ENCODE measurements at regions not wholly inside any gene's neighbourhood (a gene's known extent, or its start where the extent isn't known, plus 50 kb on each side); places are given as distances from the start of the nearest gene placed in this dataset.
A peak's percentile ranks its signal among the peaks of the same experiment; 100 is the strongest.

DNA sequence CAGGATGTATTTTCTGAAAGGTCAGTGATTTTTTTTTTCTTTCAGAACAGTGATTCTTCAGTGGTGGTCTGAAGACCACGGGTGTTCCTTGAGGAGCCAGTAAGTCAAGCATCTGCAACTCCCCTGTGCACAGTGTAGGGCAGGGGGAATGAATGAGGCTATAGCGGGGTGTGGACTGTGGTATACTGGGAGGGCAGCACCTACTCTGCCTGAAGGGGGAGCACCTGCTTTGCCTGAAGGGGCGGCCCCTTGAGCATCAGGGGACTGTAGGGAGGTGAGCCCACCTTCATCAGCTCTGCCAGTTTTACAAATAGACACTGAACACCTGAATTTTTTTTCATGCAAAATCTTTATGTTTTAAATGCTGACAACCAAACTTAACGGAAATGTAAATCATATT is 77.5 kb upstream of the RIPOR2 start:
- DNase-seq (ENCODE audit: low spot score) = peak; percentile 38

DNA sequence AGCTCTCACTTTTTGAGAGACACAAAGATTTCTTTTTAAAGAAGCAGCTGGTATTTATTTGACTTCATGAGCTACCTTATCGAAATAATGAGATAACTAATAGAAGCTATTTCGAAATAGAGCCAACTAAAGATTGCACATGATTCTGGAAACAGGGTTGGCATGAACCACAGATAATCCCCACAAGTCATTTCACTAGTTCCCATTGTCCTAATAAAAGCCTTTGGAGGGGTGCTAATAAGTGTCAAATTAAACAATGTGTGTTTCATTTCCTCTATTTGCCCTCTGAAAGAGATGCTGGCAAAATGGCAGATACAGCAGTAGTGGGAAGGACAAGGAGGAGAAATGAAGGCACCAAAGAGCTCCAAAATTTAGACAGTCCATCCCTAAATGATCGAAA is 78.6 kb upstream of the RIPOR2 start:
- DNase-seq (ENCODE audit: low spot score) = no peak

DNA sequence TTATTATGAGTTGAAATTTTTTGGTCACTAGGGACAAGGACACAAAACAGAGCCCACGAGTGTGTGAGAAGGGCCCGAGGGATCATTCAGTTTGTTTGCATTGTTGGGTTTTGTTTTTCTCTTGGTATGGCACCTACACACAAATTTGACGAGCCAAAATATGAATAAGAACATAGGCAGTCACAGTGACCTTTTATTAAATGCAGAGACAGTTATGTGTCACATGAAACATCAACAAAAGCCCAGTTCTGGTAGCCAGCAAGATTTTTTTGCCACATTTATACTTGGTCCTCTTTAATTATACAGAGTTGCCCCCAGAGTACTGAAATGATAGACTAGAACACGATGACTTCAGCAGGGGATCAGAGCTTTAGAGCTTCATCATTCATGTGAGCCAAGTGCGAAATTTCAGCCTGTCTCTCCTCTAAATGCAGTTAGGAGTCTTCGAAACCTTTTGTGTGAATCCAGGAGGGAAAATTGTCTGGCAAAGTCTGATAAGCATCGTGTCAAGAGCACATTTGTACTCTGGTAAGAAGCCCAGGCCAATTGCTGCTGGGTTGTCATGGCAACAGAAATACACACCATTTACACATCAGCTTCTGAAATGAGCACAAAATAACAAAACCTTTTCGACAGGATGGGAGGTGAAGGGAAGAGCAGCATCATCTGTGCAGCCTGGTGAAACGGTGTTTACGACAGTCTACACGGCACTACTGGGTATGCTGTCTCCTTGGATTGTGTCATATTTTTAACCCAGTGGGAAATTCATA is 79.2 kb upstream of the RIPOR2 start:
- DNase-seq (ENCODE audit: low spot score) = no peak

DNA sequence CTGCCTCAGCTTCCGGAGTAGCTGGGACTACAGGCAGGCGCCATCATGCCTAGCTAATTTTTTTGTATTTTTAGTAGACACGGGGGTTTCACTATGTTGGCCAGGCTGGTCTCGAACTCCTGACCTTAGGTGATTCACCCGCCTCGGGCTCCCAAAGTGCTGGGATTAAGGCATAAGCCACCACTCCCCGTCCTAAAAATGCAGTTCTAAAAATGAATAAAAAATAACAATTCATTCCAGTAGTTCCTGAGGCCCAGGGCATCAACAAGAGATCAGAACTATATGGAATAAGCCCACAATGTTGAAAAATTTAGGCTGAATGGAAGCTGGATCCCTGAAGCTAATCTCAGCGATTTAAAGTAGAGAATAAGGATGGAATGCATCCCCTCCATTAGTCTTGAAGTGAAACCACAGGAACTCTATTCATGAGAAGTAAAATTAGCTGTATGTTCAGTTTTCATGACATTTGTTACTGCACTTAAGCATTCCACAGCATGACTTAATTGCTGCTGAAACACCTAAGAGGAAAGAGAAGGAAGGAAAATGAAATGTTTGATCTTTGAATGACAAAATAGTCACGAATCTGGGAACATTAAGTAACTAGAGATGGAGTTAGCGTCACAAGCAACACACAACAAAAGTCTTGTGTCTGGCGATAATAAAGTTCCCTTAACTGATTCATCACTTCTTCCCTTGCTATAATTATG is 80.4 kb upstream of the RIPOR2 start:
- no peak for DNase-seq (ENCODE audit: low spot score)

DNA sequence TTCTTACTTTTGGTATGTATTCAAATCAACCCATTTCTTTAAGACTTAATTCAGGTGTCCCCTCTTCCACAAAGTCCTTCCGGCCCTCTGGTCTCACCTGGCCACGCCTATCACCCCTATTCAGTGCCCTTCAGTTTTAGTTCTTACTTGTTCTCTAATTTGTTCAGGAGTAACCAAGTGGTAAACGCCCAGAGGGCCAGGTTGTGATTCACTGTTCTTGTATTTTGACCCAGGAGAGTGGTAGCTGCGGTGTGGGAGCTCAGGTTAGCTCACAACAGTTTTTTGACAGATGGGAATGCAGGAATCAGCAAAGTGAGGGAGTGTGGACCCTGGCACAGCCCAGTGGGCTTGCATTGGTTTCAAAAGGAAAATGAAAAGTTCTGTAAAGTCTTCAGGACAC is 81.7 kb upstream of the RIPOR2 start:
- no peak for DNase-seq (ENCODE audit: low spot score)

DNA sequence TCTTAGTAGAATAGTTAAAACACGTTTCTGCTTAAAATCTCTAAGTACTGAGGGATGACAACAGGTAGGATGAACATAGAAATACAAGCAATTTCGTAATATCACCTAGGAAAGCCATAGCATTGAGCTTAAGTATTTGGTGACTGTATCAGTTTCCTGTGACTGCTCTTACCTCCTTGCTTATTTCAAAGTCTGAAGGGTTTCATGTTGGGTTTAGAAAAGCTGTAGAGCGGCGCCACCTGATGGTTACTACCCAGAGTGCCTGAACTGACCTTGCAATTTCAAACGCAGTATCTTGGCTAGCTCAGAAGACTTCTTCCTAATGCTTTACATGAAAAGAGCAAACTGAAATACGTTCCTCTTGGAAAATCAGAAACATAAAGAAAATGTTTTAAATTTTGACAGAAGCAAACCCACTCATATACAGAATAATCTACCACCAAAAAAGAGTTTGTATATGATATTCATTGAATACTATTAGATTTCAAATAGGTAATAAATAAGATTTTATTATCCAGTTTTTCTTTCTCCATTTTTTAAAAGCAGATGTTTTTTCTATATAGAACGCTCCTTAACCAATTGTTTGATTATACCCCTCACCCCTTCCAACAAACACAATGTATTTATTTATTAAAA is 82.3 kb upstream of the RIPOR2 start:
- peak; percentile 71 for DNase-seq (ENCODE audit: low spot score)

DNA sequence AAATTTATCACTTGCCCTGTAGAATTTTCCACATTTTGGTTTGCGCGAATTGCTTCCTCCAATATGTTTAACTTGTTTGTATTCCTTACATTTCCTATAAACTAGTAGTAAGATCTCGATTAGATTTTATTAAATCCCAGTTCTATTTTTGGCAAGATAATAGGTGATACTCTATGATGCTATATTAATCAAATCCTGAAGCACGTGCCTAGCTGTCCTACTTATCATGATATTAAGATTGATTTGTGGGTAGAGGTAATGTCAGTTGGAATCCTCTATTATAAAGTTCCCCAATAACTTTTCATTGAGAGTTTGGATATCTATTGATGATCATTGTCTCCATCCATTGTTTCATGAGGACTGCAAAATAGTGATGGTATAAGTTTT is 82.8 kb upstream of the RIPOR2 start:
- no peak for DNase-seq (ENCODE audit: low spot score)

DNA sequence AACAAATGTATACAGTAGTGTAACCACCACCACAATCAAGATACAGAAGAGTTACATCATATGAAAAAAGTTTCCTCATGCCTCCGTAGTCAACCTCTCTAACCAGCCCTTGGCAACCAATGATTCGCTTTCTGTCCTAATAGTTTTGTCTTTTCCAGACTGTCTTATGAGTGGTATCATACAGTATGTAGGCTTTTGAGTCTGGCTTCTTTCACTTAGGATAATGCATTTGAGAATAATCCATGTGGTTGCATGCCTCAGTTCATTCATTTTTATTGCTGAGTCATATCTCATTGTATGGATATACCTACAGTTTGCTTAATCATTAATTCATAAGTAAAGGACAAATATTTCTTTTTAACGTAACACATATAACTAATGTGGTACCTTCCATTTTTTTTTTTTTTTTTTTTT is 86.4 kb upstream of the RIPOR2 start:
- DNase-seq (ENCODE audit: low spot score) = no peak

DNA sequence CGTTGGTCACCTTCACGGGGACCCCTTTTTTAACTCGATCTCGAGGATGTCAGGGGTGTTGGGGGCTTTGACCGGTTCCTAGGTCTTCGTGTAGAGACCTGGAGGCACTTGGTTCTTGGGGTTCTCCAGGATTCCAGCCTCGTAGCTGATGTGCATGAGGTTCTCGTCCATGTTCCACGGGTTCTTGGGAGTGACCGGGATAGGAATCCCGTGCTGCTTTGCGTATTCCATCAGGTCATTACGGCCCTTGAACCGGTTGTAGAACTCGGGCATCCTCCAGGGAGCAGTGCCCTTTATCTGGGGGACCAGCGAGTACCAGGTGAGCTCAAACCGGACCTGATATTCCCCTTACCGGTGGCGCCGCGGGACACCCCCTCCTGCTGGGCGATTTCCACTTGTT is 88.0 kb upstream of the RIPOR2 start:
- no peak for DNase-seq (ENCODE audit: low spot score)

DNA sequence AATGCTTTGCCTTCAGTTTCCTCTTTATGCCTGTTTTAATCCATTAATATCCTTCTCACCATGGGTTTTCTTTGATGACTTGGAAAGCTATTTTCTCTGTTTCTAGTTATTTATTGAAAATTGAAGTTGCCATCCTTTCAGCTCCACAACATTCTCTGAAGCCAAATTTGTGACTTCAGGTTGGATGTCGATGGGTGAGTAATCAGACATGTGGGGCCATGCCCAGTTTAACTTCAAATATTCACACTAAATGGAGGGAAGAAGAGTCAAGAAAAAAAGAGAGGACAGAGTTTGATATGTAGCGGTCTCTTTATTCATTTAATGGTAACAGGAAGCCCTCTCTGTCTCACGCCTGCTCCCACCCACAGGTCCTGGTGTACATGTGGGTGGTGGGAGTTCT is 89.1 kb upstream of the RIPOR2 start:
- no peak for DNase-seq (ENCODE audit: low spot score)

DNA sequence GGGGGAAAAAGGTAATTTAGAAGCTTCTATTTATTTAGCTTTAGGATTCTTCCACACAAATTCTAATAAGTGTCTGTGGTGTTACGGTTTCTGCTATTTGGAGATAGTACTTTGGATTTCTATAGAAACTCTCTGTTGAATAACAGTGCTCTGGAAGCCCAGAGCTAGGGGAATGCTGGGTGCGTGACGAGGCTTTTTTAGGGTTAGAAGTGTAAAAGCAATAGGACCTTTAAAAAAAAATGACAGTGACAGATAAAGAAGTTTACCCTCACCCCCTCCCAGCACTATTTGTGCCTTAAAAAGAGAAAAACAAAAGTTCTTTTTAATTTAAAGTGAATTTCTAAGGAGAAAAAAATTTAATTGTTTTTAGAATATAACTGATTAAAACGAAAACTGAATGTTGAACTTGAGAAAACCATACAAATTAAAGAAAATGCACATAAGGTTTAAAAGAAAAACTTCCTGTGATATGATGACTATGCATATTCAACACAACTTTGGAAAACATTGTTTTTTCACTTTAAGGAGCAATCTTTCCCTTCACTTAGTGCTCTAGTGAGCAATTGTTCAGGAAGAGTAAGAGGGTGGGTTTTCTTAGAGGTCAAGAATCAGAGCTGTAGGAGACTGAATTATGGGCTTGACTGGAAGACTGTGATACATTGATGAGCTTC is 89.6 kb upstream of the RIPOR2 start:
- DNase-seq (ENCODE audit: low spot score) = no peak

DNA sequence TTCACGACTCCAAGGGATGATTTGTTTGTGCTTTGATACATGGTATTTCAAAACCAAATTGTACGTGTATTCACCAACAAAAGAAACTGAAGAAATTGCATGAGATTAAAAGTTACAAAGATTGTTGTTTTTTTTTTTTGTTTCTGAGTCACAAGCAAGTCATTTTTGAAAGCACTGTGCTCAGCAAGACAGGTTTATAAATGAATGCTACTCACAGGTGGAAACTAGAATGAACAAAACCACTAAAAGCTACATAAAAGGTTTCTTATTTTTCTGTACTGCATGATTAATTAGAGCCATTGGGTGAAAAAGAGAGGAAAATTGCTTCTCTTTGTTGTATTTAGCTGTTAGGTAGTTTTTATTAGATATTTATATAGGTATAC is 90.2 kb upstream of the RIPOR2 start:
- no peak for DNase-seq (ENCODE audit: low spot score)

DNA sequence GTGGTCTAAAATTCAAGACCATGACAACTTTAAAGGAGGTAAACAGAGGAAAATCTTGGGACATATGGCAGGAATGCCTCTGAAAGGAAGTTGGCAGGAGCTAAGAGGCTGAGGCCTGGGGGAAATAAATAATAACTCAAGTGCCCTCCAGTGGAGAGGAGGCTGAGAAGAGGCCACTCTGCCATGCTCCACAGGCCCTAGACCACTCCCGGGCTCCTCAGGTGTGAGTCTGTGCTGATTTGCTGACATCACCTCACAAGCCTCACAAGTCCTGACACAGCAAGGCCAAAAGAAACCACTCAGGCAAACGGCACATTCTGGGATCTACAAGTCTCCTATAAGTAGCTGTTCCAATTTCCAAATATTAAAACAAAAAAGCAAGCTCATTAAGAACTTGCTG is 91.0 kb upstream of the RIPOR2 start:
- no peak for DNase-seq (ENCODE audit: low spot score)

DNA sequence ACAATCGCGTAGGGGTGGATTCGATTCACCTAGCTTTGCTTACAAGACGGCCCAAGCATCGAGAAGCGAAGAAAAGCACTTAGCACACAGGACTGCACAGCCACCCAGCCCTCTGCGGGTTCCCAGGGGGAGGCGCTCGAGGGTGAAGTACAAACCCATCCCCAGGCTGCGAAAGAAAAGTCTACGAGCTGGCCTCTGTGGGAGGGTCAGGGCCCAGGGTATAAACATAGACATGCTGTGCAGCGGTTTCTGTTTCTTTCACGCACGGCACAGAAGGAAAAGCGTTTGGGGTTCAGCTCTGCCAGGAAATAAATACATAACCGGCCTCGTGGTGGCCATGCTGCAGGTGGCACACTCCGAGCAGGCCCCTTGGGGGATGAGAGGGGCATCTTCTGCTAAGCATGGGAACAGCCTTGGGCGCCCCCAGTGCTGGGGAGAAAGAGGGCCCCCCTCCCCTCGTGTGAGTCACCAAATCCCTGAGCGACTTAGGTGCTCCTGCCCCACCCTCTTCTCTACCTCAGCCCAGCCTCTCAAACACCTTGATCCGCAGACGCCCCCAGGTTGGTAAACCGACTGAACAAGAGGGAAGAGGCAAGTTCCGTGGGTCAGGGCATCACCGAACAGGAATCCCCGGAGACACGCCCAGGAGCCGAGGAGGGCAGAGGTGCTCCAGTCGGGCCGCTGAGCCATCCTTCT is 91.6 kb upstream of the RIPOR2 start:
- DNase-seq (ENCODE audit: low spot score) = peak; percentile 42

DNA sequence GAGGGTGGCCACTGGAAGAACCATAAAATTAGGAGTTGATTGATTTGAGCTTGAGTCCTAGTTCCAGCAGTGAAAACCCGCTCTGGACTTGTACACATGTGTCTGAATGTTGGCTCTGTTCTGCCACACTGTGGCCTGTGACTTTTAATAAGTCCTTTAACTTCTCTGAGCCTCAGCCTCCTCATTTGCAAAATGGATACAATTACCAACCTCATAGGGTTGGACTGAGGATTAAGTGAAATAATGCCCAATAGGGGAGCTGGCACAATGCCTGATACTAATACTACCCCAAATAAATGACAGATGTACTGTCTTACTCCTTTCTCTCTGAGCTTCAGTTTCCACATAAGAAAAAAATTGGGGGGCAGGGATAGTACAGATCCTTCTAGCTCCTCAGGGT is 92.6 kb upstream of the RIPOR2 start:
- DNase-seq (ENCODE audit: low spot score) = no peak

DNA sequence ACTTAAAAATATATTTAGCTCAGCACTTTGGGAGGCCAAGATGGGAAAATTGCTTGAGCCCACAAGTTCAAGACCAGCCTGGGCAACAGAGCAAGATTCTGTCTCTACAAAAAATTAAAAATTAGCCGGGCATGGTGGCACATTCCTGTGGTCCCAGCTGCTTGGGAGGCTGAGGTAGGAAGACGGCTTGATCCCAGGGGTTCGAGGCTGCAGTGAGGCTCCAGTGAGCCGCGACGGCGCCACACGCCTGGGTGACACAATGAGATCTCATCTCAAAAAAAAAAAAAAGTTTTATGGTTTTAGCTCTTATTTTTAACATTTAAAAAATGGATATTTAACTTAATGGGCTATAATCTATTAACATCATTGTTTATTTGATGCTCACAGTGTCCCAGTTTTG is 97.2 kb upstream of the RIPOR2 start:
- DNase-seq (ENCODE audit: low spot score) = no peak

DNA sequence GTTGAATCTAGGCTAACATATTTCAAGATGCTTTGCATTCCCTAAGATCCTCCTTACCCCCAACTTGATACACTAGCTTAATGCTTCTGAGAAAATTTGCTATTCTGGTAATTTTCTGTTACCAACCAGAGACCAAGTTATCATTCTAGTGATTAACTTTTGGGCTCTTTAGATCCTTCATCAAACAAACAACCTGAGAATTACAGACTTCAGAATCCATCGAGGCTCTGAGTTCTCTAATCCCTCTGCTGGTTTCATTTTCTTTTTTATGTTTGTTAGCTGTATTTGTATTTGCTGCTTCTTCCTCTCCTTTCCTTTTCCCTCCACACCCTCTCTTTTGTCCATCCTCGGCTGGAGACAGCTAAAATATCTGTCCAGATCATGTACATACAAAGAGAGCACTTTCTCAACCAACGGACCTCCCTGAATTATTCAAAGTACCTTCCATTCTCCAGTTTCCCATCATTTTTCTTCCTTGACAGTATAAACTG is 98.7 kb upstream of the RIPOR2 start:
- no peak for DNase-seq (ENCODE audit: low spot score)

DNA sequence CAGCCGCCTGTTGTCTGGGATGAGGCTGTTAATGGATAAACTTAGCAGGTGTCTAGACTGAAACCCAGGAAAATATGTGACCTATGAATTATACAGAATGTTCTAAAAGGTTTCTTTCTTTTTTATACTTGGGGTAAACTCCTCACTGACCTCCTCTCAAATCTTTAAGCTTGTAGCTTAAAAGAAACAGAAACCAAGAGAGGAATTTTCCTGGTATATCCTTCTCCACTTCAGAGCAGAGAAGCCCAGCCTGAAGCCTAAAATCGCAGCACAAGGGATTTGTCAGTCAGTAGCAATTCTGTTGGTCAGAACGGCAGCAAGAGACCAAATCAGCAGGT is 99.4 kb upstream of the RIPOR2 start:
- DNase-seq (ENCODE audit: low spot score) = no peak

DNA sequence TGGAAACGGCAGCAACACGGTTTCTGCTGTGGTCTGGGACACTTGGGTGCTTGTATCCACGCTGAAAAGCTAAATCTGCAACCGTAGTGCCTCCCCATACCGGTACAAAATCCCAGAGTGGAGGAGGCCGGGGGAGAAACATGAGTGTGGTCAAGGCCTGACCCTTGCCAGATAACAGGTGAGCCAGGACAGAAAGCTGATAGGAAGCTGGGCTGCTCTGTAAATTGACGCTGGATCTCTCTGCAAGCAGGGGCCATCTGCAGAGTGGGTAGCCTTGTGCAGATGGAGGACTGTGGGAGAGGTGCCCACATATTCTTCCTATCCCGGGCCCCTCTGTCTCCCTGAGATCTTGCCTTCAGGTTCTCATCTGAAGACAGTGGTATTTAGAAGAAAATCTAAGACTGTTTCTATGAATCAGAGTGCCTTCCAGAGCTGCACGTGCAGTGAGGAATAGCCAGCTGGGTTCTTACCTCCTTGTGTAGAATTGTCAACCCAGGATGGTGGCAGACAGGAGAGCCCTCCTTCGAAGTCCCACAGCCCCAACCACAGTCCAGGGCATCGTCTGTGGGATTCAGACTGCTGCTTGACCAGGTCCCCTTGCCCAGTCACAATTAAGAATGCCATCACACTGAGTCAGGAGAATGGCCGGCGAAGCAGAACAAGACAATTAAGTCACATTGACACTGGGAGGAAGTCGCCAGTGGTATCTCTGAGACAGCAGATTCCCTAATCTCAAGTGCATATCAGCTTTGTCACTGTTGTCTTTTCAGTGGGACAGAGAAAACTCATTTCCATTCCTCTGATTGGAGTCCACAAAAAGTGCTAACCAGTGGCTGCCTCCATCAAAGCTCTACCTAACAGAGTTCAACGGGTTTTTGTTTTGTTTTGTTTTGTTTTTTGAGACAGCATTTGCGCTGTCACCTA is 100.0 kb upstream of the RIPOR2 start:
- DNase-seq (ENCODE audit: low spot score) = no peak

DNA sequence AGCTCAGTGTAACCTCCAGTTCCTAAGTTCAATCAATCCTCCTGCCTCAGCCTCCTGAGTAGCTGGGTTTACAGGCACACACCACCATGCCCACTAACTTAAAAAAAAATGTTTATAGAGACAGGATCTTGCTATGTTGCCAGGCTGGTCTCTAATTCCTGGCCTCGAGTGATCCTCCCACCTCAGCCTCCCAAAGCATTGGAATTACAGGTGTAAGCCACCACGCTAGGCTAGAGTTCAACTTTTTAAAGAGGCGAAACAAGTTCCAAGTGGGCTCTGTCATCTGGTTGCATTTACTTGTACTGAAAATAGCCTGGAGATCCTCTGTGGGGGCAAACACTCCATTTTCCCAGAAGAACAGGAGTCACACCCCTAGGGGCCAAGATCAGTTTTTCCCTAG is 100.7 kb upstream of the RIPOR2 start:
- no peak for DNase-seq (ENCODE audit: low spot score)

DNA sequence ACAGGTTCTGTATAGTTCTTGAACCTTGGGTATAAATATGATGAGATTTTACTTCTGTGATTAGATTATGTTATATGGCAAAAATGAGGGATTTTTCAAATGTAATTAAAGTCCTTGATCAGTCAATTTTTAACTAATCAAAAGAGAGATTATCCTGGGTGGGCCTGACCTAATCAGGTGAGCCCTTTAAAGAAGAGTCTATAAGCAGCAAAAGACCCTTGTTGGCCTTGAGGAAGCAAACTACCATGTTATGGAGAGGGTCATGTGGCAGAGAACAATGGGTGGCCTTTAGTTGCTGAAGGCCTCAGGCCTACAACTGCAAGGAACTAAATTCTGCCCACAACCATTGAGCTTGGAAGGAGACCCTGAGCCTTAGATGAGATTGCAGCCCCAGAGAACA is 102.5 kb upstream of the RIPOR2 start:
- DNase-seq (ENCODE audit: low spot score) = no peak
